K562 (cell line): ENCODE measurements at regions not wholly inside any gene's neighbourhood (a gene's known extent, or its start where the extent isn't known, plus 50 kb on each side); places are given as distances from the start of the nearest gene placed in this dataset.

Source experiments
- ATAC-seq: fragments of 200-7000 bp; cut with Tn5 transposase; 3 replicates; pipeline ENCODE4 v1.9.1; 2020; ENCODE audit warnings: moderate library complexity
- BruUV-seq: library from RNA; stranded (reverse); fragments of 400-500 nt; replicated peaks from 2 replicates; lab custom pipeline; 2021; lab: Mats Ljungman, UMichigan
- CTCF ChIA-PET: fragments of 300-600 bp; formaldehyde crosslinking; extraction: SDS; loops from one replicate; lab custom pipeline; 2021; ENCODE audit warnings: low intra/inter-chr PET ratio; lab: Yijun Ruan, JAX
- POLR2A ChIA-PET: fragments of 300-600, 350-650 bp; sonication (Branson Sonifier 250); formaldehyde crosslinking; extraction: SDS; loops from one replicate; lab custom pipeline; 2021; ENCODE audit warnings: antibody characterized with exemption, inconsistent platforms; lab: Yijun Ruan, JAX
- DNase-seq, 4 experiments: peaks; one replicate each; pipeline versions ENCODE4 v3.0.0 to v3.0.0-alpha.2; 2011 to 2018; ENCODE audit warnings: low spot score in 3 of 4, mixed read lengths in 3 of 4; ENCODE audit errors: extremely low read depth in 1 of 4
- FAIRE-seq: peaks from 2 replicates; lab custom pipeline; 2011; peaks lifted over from hg19 to GRCh38; lab: Jason Lieb, UNC
- H2AFZ ChIP-seq: 2 replicates; pipeline ENCODE4 v1.6.0; 2011; ENCODE audit warnings: low read depth, low read length, control low read depth, inconsistent platforms
- H3K27ac ChIP-seq: fragments of 200-600 bp; 3 replicates; pipeline ENCODE4 v1.8.0; 2011; ENCODE audit warnings: low read depth, mild to moderate bottlenecking, control low read depth, inconsistent platforms, low read length, moderate library complexity, mixed read lengths; ENCODE audit errors: extremely low read depth
- H3K27me3 ChIP-seq, 2 experiments: fragments of 300-600 bp in 1 of 2; 2 replicates in 1 of 2; 3 replicates in 1 of 2; pipeline versions ENCODE4 v1.6.0 to v1.8.0; 2011; ENCODE audit warnings: inconsistent platforms in 2 of 2, low read length in 2 of 2, mild to moderate bottlenecking in 1 of 2, mixed read lengths in 1 of 2, moderate library complexity in 1 of 2; ENCODE audit not compliant: control insufficient read depth in 2 of 2, insufficient read depth in 2 of 2
- H3K36me3 ChIP-seq: fragments of 300-600 bp; 3 replicates; pipeline ENCODE4 v1.8.0; 2011; ENCODE audit warnings: mild to moderate bottlenecking, low read length, inconsistent platforms; ENCODE audit not compliant: control insufficient read depth, insufficient read depth
- H3K4me1 ChIP-seq, 2 experiments: fragments of 200-600 bp in 1 of 2; replicated peaks in 1 of 2; 2 replicates in 1 of 2; 3 replicates in 1 of 2; pipeline versions ENCODE4 v1.5.1 to v1.8.0; 2011; ENCODE audit warnings: inconsistent platforms in 2 of 2, low read length in 2 of 2, mild to moderate bottlenecking in 1 of 2, mixed read lengths in 1 of 2, moderate library complexity in 1 of 2; ENCODE audit not compliant: control insufficient read depth in 2 of 2, insufficient read depth in 2 of 2
- H3K4me2 ChIP-seq: 2 replicates; pipeline ENCODE4 v1.6.1; 2011; ENCODE audit warnings: low read length, control low read depth, inconsistent platforms, mixed read lengths; ENCODE audit not compliant: insufficient read depth
- H3K4me3 ChIP-seq: fragments of 200-600 bp; sonication (generic), shearing (Covaris generic); 2 replicates; pipeline ENCODE4 v1.5.1; 2016; ENCODE audit warnings: control low read depth, inconsistent platforms
- H3K79me2 ChIP-seq: fragments of 200-600 bp; 3 replicates; pipeline ENCODE4 v1.8.0; 2011; ENCODE audit warnings: low read length, inconsistent platforms; ENCODE audit not compliant: control insufficient read depth, insufficient read depth
- H3K9ac ChIP-seq, 2 experiments: 2 replicates each; pipeline versions ENCODE4 v1.6.0 to v1.6.1; 2011; ENCODE audit warnings: low read depth in 2 of 2, low read length in 2 of 2, control low read depth in 1 of 2, inconsistent platforms in 1 of 2, mild to moderate bottlenecking in 1 of 2, mixed read lengths in 1 of 2; ENCODE audit not compliant: insufficient read depth in 1 of 2
- H3K9me1 ChIP-seq: one replicate; pipeline ENCODE4 v1.6.0; 2011; ENCODE audit warnings: inconsistent platforms, mild to moderate bottlenecking, low read length, moderate library complexity; ENCODE audit not compliant: control insufficient read depth, insufficient read depth
- H3K9me3 ChIP-seq: replicated peaks from 2 replicates; pipeline ENCODE4 v1.5.1; 2011; ENCODE audit warnings: low read depth, low read length, inconsistent platforms; ENCODE audit not compliant: control insufficient read depth, insufficient read depth
- H4K20me1 ChIP-seq: replicated peaks from 2 replicates; pipeline ENCODE4 v1.6.1; 2011; ENCODE audit warnings: low read length, inconsistent platforms, mixed read lengths; ENCODE audit not compliant: control insufficient read depth, insufficient read depth
- ARID2 ChIP-seq: fragments of 450-650 bp; IDR thresholded peaks from 2 replicates; pipeline ENCODE4 v1.6.1; 2017; ENCODE audit warnings: antibody characterized with exemption, mild to moderate bottlenecking
- FOS ChIP-seq: IDR thresholded peaks from 3 replicates; pipeline ENCODE4 v1.6.1; 2011; ENCODE audit not compliant: insufficient read length; ENCODE audit errors: extremely low read depth
- FOXA3 ChIP-seq, 2 experiments: fragments of 450-650 bp in 1 of 2; sonication (generic) in 1 of 2; formaldehyde crosslinking; IDR thresholded peaks in 1 of 2; conservative IDR thresholded peaks in 1 of 2; 2 replicates each; pipeline versions ENCODE4 v1.4.0 to v1.8.0; 2020 to 2022; ENCODE audit warnings: mild to moderate bottlenecking in 2 of 2, missing genetic modification reagents in 1 of 2
- HNRNPUL1 ChIP-seq: fragments of 200-400 bp; formaldehyde crosslinking; IDR thresholded peaks from 2 replicates; pipeline ENCODE4 v1.6.1; 2017; ENCODE audit warnings: low read length
- MEIS2 ChIP-seq: fragments of 450-650 bp; IDR thresholded peaks from 2 replicates; pipeline ENCODE4 v1.6.1; 2014; ENCODE audit warnings: mild to moderate bottlenecking; ENCODE audit not compliant: partially characterized antibody
- PBX2 ChIP-seq, 2 experiments: IDR thresholded peaks in 1 of 2; conservative IDR thresholded peaks in 1 of 2; 2 replicates each; pipeline ENCODE4 v1.6.1; 2016; ENCODE audit warnings: low read depth in 2 of 2, mild to moderate bottlenecking in 1 of 2, missing compliant biosample characterization in 1 of 2, missing genetic modification characterization in 1 of 2, moderate library complexity in 1 of 2
- PCBP2 ChIP-seq: fragments of 200-400 bp; formaldehyde crosslinking; IDR thresholded peaks from 2 replicates; pipeline ENCODE4 v1.6.1; 2018; ENCODE audit warnings: low read length, low read depth, mild to moderate bottlenecking, moderate library complexity; ENCODE audit not compliant: poor library complexity, severe bottlenecking
- RBM25 ChIP-seq: fragments of 200-400 bp; formaldehyde crosslinking; IDR thresholded peaks from 2 replicates; pipeline ENCODE4 v1.6.1; 2018; ENCODE audit warnings: low read length, low read depth, moderate library complexity; ENCODE audit not compliant: severe bottlenecking
- RUNX1 ChIP-seq: sonication (generic); IDR thresholded peaks from 2 replicates; pipeline ENCODE4 v1.6.1; 2016; ENCODE audit warnings: antibody characterized with exemption, low read depth
- THRAP3 ChIP-seq: fragments of 450-650 bp; IDR thresholded peaks from 2 replicates; pipeline ENCODE4 v1.6.1; 2016; ENCODE audit warnings: mild to moderate bottlenecking, inconsistent platforms, borderline replicate concordance
- ZNF232 ChIP-seq: sonication (generic); formaldehyde crosslinking; IDR thresholded peaks from 2 replicates; pipeline ENCODE4 v1.8.0; 2022; ENCODE audit warnings: mild to moderate bottlenecking, missing genetic modification reagents
- ZNF263 ChIP-seq: sonication (generic); formaldehyde crosslinking; IDR thresholded peaks from 2 replicates; pipeline ENCODE4 v1.8.0; 2022; ENCODE audit warnings: mild to moderate bottlenecking, missing genetic modification reagents, borderline replicate concordance
- ZNF445 ChIP-seq: fragments of 250-450 bp; sonication (Bioruptor Pico); IDR thresholded peaks from 2 replicates; pipeline ENCODE4 v1.4.0; 2020; ENCODE audit warnings: low read depth, mild to moderate bottlenecking, moderate library complexity
- ZNF586 ChIP-seq: fragments of 450-650 bp; formaldehyde crosslinking; conservative IDR thresholded peaks from 2 replicates; pipeline ENCODE4 v1.4.0; 2020; ENCODE audit warnings: mild to moderate bottlenecking, moderate library complexity
- WGBS: fragments of 100-300 bp; shearing (Covaris generic); methylation state at CpG from one replicate; pipeline ENCODE4 v1.1.6; 2016; ENCODE audit warnings: low coverage, mixed read lengths; ENCODE audit not compliant: insufficient coverage; ENCODE audit errors: missing lambda C conversion rate; 5-methylcytosine and 5-hydroxymethylcytosine counted together
- in situ Hi-C: fragments of 300-500 bp; cut with MboI; formaldehyde crosslinking; loops from 4 replicates; pipeline ENCODE4 v1.15.0; 2018; ENCODE audit warnings: inconsistent platforms, mixed read lengths
- intact Hi-C: fragments of 100-400 bp; cut with micrococcal nuclease; formaldehyde crosslinking; loops from 2 replicates; pipeline ENCODE4 v1.14.2; 2022
- TF ChIP-seq, protein P1 (sequence below): sonication (generic); formaldehyde crosslinking; IDR thresholded peaks from 2 replicates; pipeline ENCODE4 v1.8.0; 2023; ENCODE audit warnings: missing genetic modification reagents, mild to moderate bottlenecking, borderline replicate concordance

- ChIA-PET POLR2A (no interaction called here), CTCF (no interaction called here)
- 15% methylated on average over 1 of the region's 1 CpG for WGBS
- no peak overlapping the region for H3K4me3 ChIP-seq
- no peaks in the 10 kb centered on the region for H3K4me1 ChIP-seq
- H3K9ac ChIP-seq, result no peak overlapping the region
- H2AFZ ChIP-seq, result no peak overlapping the region
- intact Hi-C loops, result no loop called here
- H3K4me2 ChIP-seq, result no peak overlapping the region
- H3K9me1 ChIP-seq, result no peaks in the 10 kb centered on the region
- no peak overlapping the region for H3K27ac ChIP-seq
- H3K9me3 ChIP-seq, result no peaks in the 10 kb centered on the region
- no peak for FAIRE-seq
- H3K36me3 ChIP-seq, result no peaks in the 10 kb centered on the region
- H3K27me3 ChIP-seq, result no peaks in the 10 kb centered on the region
- BruUV-seq, result no TSS peak
- H3K79me2 ChIP-seq, result no peaks in the 10 kb centered on the region
- ATAC-seq, result no peak
- DNase-seq, result no peak
- in situ Hi-C loops, result no loop called here
- no peaks in the 10 kb centered on the region for H4K20me1 ChIP-seq
- TF ChIP-seq ZNF586 (CRISPR knock-in tag) (no peak), RUNX1 (no peak), RBM25 (no peak), PBX2 (CRISPR knock-in tag; IDR thresholded peaks at IDR 0.05; ENCODE audit: low read depth) (no peak), PBX2 (tag; conservative IDR thresholded peaks at IDR 0.05; ENCODE audit: low read depth) (peak; percentile 79), THRAP3 (no peak), MEIS2 (peak; percentile 60), ZNF232 (no peak), HNRNPUL1 (no peak), FOXA3 (CRISPR knock-in tag; conservative IDR thresholded peaks at IDR 0.05 in 1 of 2, IDR thresholded peaks at IDR 0.05 in 1 of 2) (no peak), FOS (no peak), ZNF263 (CRISPR knock-in tag) (no peak), PCBP2 (no peak), ARID2 (no peak), ZNF445 (CRISPR knock-in tag) (no peak)
- TF ChIP-seq, protein P1, sequence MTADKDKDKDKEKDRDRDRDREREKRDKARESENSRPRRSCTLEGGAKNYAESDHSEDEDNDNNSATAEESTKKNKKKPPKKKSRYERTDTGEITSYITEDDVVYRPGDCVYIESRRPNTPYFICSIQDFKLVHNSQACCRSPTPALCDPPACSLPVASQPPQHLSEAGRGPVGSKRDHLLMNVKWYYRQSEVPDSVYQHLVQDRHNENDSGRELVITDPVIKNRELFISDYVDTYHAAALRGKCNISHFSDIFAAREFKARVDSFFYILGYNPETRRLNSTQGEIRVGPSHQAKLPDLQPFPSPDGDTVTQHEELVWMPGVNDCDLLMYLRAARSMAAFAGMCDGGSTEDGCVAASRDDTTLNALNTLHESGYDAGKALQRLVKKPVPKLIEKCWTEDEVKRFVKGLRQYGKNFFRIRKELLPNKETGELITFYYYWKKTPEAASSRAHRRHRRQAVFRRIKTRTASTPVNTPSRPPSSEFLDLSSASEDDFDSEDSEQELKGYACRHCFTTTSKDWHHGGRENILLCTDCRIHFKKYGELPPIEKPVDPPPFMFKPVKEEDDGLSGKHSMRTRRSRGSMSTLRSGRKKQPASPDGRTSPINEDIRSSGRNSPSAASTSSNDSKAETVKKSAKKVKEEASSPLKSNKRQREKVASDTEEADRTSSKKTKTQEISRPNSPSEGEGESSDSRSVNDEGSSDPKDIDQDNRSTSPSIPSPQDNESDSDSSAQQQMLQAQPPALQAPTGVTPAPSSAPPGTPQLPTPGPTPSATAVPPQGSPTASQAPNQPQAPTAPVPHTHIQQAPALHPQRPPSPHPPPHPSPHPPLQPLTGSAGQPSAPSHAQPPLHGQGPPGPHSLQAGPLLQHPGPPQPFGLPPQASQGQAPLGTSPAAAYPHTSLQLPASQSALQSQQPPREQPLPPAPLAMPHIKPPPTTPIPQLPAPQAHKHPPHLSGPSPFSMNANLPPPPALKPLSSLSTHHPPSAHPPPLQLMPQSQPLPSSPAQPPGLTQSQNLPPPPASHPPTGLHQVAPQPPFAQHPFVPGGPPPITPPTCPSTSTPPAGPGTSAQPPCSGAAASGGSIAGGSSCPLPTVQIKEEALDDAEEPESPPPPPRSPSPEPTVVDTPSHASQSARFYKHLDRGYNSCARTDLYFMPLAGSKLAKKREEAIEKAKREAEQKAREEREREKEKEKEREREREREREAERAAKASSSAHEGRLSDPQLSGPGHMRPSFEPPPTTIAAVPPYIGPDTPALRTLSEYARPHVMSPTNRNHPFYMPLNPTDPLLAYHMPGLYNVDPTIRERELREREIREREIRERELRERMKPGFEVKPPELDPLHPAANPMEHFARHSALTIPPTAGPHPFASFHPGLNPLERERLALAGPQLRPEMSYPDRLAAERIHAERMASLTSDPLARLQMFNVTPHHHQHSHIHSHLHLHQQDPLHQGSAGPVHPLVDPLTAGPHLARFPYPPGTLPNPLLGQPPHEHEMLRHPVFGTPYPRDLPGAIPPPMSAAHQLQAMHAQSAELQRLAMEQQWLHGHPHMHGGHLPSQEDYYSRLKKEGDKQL (CRISPR knock-in tag), result no peak
Measured at GRCh38 chr5:93886917-93887361, 145.5 kb upstream of the POU5F2 start.
